GM19372 (cell line): ENCODE measurements at regions not wholly inside any gene's neighbourhood (a gene's known extent, or its start where the extent isn't known, plus 50 kb on each side); places are given as distances from the start of the nearest gene placed in this dataset.
"Not testable (repeated sequence)": the region's sequence is repeated elsewhere in the genome, so short reads cannot be mapped to it uniquely, and the experiment has no call there.

Source experiments
- ATAC-seq: cut with Tn5 transposase; IDR thresholded peaks from one replicate; pipeline ENCODE4 v1.9.1; 2021; ENCODE audit warnings: mild to moderate bottlenecking, low read depth, moderate library complexity; ENCODE audit not compliant: unreplicated experiment

DNA sequence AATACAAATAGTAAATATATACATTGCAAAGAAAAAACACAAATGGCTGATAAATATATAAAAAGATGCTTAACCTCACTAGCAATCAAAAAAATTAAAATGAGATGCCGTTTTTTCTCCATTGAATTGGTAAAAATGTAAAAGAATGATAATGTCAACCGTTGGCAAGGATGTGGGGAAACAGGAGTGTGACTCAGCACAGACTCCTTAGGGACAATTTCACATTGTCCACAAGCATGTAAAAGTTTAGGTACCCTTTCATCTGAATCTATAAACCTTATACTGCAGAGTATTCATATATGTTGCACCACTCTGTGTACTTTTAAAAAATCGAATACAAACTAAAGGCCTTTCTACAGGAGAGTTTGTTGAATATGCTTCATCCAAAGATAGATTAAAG lies 143.1 kb upstream of the RREB1 start:
- no peak for ATAC-seq

DNA sequence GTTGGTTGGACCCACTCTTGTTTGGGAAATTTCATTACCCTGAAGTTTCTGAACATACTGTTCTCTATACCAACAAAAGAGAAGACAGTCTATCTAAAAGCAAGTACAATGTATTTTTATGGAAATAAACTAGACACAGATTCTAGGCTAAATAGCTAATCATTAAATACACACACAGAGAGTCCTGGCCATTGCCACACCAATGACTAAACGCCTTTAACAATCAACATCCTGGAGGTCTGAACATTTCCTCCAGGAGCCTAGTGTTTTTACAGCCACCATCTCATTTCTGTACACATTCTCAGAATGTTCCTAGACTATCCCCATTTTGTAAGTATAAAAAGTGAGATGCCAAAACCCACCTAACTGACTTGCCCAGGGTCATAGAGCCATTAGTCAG lies 141.6 kb upstream of the RREB1 start:
- no peak for ATAC-seq

DNA sequence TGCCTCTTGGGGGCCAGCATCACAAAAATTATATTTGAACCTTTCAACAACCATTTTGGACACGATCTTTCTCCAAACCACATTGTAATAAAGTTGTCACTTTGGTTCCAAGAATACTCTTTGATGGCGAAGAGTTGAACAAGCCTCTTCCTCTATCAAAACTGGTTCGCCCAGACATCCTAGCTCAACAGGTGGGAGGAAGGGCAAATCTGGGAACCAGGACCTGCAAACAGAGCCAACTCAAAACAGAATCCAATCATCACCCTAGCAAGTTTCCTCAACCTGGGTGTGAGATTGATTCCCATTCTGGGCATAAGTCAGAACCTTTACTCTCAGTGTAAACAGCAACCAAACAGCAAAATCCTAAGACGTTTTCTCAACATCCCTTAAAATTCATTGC lies 141.2 kb upstream of the RREB1 start:
- ATAC-seq: no peak

DNA sequence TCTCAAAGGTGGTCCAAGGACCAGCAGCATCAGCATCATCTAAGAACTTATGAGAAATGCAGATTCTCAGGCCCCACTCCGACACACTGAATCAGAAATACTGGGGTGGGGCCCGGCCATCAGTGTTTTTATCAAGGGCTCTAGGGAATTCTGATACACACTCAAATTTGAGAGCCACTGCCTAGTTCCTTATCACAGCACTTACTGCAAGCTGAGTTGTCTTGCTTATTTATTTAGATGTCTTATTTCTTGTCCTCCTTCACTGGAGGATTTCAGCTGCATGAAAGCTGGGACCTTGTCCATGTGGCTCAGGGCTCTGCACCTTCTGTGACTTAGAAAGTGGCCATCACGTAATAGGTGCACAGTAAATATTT lies 139.4 kb upstream of the RREB1 start:
- ATAC-seq: no peak

DNA sequence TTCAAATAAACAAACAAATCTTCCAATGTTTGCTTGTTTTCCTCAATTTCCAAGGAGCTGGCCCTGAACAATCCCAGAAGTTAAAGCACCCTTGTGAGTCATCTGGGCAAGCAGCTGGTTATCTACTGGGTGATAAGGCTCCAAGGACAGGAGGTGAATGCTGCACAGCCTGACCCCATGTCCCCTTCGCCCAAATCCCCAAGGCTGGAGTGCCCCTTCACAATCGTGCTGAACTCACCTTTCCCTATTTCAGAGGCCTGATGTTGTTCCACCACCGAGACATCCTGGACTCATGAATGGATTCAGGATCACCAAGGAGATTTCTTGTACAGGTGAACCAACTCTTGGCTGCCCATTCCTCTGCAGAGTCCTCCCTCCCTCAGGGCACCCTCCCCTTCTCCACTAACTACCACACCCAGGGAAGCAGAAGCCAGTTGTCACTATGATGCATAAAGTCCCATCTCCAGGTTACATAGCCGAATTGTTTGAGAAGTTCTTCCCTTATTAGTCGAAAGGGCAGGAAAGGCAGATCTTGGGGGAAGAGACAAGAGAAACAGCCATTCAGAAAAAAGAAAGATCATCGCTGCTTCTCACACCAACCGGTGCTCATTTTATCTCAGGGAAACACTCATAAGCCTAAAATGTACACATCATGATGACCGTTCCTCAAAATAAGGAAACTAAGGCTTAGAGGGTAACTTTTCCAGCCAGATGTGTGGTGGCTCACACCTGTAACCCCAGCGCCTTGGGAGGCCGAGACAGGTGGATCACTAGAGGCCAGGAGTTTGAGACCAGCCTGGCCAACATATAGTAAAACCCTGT lies 138.8 kb upstream of the RREB1 start:
- ATAC-seq: no peak

DNA sequence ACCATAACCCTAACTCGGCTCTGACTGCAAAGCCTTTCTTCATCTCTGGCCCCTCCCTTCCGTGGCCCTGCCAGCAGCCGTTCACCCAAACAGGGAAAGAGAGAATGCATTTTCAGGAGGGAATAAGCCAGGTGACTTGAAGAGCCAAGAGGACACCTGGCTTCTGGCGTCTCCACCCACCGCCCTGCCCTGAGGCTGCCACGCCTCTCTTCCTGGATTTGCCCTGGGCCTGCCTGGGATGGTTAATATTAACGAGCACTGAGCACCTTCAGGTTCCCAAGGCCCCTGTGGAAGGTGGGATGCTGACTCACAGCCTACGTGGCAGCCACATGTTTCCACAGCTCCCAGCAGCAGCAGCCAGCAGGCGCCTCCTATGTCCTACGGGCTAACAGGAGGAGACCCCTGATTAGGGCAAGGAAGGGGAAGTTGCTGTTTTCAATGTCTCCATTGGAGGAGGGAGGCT lies 138.0 kb upstream of the RREB1 start:
- ATAC-seq: no peak

DNA sequence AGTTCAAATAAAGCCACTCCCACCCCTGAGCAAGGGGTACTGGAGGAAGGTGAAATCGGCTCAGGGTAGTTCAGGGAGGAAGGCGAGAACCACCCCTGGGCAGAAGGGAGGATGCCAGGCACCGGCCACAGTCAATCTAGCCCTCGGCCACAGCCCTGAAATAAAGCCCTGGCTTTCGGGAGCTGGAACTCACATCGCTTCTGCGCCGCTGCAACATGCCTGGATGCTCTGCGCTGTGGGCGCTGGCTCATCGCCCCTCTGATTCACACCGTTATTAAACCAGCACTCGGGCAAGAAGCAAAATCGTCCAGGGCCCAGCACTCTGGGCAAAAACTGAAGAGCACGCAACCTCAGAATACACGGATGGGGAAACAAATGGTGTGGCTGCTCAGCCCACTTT lies 136.9 kb upstream of the RREB1 start:
- ATAC-seq: no peak

DNA sequence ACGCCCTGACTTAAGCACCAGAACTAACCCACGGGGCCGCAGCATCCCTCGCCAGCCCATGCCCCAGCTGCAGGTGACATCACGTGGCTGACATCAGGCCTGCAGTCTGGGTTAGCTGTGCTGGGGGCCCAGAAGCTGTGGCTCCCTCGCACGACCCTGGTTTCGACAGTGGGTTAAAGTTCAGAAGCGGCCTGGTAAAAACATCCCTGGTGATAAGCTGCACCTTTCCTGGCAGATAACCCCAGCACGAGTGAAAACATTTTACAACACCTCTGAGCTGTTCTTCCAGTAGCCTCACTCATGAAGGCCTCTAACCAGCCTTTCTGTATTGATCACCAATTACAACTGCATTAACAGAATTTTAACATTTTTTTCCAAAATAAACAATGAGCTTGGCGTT lies 136.4 kb upstream of the RREB1 start:
- ATAC-seq: no peak

DNA sequence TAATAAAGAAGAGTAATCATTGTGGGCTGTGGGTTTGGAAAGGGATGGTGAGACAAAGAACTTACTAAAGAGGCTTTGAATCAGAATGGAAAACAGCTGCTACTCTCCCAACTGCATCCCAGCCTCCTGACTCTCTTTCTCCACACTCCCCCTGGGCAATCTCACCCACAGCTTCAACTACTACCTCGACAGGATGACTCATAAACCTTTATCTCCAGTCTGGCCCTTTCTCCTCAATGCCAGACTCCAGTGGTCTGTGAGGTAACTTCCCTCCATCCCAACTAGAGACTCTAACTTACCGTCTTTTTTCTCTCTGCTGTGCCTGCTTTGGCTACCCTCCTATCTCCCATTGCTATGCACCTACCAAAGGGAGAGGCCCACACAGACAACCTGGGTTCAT lies 135.3 kb upstream of the RREB1 start:
- no peak for ATAC-seq

DNA sequence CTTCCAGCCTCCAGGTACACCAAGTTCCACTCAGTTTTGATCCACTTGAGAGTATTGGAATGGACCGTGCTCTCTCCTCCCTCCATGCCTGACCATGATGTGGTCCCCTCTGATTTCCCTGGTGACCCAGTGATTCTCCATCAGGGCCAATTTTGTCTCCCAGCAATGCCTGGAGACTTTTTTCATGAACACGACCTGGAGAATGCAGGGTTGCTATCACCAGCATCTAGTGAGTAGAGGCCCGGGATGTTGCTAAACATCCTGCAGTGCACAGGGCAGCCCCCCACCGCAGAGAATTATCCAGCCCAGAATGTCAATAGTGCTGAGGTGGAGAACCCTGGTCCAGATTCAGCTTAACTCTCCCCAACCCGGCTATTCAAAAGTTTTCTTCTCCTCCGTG lies 134.0 kb upstream of the RREB1 start:
- no peak for ATAC-seq

DNA sequence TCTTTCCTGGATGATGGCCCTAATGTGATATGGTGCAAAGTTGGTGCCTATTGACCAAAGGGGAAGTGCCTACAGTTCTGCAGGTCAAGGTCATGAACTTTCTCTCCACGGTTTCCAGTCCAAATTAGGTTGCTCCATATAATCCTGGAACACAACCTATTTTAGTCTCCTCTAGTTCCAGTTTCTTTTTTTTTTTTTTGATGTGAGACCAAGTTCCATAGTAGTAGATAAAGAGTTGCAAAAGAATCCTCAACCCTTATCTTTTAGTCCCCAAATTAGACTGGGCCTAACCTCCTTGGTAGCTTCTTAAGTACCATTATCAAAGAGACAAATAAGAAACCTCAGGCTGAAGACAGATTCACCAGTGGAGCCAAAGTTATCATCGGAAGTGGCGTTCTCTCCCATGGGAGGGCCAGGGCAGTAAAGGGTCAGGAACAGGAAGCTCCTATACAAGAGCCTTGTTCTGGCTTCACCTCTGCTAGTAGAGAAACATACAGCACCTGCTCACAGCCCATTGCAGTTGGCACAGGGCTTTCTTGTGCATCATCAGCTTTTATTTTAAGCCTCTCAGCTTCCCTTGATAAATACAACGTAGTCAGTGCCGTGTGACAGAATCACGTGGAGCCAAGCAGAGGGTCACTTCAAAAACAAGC lies 132.2 kb upstream of the RREB1 start:
- ATAC-seq: no peak

DNA sequence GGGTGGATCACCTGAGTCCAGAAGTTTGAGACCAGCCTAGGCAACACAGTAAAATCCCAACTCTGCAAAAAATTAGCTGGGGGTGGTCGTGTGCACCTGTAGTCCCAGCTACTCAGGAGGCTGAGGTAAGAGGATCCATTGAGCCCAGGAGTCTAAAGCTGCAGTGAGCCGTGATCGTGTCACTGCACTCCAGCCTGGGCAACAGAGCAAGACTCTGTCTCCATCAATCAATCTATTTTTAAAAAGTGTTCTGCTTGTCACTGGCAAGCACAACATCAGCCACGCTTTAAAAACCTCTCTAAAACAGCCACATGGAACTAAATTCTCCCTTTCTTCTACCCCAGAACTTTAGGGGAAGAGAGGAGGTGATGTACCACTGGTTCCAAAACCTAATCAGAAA lies 131.6 kb upstream of the RREB1 start:
- no peak for ATAC-seq

DNA sequence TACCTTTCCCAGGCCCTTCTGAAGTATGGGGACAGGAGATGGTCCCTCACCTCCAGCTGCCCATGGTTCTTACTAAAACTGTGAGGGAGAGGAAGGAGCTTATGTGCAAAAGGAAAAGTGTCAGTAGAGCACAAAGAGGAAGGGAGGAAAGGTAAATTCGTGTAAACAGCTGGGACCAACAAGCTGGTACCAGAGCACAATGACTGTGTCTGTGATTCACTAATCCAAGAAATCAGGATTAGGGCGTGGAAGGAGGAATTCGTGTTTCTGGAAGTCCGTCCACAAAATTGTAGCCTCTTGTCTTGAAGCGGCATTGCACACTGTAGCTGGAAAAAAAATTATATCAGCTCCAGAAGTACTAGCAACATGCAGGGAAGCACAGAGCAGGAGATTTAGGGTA lies 129.0 kb upstream of the RREB1 start:
- no peak for ATAC-seq

DNA sequence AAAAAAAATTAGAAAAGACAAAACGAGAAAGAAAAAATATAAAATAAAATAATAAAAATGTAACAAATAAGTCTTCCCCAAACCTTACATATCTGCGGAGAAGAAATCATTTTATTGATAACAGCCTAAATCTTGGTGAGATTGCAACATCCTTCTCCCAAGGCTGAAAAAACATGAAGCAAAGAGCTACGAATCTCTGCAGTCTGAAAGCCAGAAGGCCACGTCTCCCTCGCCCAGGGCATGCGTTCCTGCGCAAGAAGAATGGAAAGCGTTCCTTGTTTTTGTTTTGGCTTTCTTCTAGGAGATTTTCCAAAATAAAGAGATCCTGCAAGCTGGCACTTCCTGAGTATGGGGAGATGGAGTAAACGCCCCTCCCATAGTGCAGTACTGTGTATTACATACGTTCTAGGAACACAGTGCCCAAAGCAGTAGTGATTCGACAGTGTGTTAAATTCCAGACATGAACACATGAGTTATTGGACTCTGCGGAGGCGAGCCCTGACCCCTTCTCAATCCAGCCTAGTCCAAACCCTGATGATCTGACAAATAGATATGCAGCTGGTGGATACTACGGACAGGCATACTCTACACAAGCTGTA lies 126.7 kb upstream of the RREB1 start:
- ATAC-seq: no peak

DNA sequence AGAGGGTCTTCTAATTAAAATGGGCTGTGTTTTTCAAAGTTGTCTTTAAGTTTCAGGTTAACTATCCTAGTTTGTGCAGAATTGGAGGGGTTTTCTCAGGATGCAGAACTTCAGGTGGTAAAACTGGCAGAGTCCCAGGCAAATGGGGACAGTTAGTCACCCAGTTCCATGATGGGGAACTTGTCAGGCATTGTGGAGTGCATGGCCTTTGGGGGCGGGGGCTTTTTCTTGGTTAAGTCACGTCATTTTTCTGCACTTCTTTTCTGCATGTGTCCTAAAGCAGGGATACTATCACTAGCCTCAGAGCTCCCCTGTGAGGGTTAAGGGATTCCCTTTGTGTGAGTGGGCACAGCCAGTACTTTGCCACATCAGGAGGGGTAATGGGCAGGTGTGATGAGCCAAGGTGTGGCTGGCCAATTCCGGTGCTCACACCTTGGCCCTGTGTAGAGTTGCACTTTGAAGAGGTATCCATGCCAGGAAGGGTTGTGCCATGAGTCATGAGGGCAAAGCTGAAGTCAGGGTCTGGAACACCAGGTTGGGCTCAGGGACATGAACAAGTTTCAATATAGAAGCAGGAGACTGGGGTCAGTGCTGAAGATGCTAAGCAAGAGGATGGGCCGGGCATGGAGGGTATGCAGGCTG lies 126.0 kb upstream of the RREB1 start:
- no peak for ATAC-seq

DNA sequence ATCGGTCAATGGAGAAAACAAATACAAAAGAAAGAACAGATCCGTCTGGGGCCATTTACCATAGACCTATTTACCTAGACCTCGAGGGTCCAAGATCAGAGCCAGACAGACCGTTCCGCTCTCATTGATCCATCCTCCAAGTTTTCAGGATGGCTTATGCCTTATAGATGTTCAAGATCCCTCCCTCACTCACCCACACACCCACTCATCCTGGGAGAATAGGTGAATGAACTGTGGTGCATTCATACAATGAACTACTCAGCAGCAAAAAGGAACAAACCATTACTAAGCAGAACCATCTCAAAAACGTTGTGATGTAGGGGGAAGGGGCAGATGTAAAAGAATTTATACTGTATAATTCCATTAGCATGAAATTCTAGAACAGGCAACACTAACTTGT lies 125.1 kb upstream of the RREB1 start:
- no peak for ATAC-seq

DNA sequence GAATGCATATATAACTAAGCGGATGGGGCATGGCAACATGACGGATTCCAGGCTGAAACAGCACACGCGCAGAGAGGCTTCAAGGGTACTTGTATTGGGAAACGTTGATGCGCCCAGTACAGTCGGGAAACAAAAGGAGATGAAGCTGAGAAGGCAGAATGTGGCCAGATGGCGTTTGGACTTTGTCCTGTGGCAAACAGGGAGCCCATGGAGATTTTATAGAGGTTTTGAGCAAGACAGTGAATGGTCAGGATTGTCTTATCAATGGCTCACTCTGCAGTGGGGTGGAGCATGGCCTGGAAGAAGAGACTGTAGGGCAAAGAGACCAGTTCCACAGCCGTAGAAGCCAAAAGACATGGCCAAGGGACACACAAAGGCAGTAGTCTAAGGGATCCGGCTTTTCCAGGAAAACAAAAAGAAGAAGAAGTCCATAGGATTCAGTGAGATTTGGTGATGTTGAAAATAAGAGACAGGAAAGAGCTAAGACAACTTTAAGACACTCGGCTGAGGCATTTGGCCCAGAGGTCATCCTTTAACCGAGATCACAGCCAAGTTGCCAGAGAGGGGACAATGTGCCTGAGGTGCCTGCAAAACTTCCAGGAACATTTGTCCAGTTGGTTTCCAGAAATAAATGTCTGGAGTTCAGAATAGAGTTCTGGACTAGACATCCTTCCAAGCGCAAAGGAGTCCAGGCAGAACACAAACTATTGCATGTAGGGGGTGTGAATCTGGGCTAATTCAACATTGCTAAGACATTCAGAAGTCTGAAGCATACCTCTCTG lies 123.0 kb upstream of the RREB1 start:
- ATAC-seq: no peak

DNA sequence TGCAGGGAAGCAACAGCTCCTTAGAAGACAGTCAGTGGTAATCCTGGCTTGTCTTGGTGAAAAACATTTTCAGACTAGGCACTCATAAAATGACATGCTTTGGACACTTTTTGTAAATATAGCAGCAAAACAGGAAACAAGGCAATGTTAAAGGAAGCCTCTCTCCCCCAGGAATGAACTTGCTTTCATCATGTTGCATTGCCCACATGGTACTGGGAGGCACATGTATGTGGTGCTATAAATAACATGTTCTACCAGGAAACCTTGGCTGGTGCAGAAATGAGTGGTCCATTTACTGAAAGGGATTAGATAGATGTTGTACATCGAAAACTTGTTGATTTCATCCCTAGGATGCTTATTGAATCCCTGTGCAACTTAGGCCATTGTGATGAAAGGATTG lies 121.4 kb upstream of the RREB1 start:
- ATAC-seq: no peak

DNA sequence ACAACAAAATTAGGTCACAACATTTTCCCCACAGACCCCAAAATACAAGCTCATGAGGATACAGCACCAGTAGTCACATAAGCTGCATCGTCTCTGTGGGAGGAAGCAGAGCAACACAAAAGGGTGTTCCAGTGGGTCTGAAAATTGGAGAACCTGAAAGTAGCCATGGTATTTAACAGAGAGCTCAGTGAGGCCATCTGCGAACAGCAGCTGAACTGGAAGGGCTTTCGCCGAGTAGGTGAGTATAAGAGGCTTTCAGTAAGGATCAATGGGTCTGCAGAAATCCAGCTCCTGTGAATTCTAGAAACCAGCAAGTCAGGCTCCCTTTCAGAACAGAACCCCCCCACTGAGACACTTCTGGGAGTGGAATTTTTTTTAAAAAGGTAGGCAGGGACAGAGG lies 120.0 kb upstream of the RREB1 start:
- ATAC-seq: no peak

DNA sequence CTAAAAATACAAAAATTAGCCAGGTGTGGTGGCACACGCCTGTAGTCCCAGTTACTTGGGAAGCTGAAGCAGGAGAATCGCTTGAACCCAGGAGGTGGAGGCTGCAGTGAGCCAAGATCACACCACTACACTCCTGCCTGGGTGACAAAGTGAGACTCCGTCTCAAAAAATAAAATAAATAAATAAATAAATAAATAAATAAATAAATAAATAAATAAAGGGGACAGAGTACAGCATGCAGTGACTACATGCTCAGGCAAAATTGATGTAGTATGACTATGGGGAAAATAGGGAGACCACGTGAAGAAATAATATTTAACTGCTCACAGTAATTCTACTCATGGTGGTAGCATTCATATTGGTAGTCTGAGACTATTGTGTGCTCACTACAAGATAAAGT lies 117.7 kb upstream of the RREB1 start:
- ATAC-seq: not testable (repeated sequence)
